K562 (cell line): ENCODE measurements at regions not wholly inside any gene's neighbourhood (a gene's known extent, or its start where the extent isn't known, plus 50 kb on each side); places are given as distances from the start of the nearest gene placed in this dataset.
"Not testable (repeated sequence)": the region's sequence is repeated elsewhere in the genome, so short reads cannot be mapped to it uniquely, and the experiment has no call there.

ENCODE experiments used
- ATAC-seq: fragments of 200-7000 bp; cut with Tn5 transposase; 3 replicates; pipeline ENCODE4 v1.9.1; 2020; ENCODE audit warnings: moderate library complexity
- BruUV-seq: library from RNA; stranded (reverse); fragments of 400-500 nt; replicated peaks from 2 replicates; lab custom pipeline; 2021; lab: Mats Ljungman, UMichigan
- CTCF ChIA-PET: fragments of 300-600 bp; formaldehyde crosslinking; extraction: SDS; loops from one replicate; lab custom pipeline; 2021; ENCODE audit warnings: low intra/inter-chr PET ratio; lab: Yijun Ruan, JAX
- POLR2A ChIA-PET: fragments of 300-600, 350-650 bp; sonication (Branson Sonifier 250); formaldehyde crosslinking; extraction: SDS; loops from one replicate; lab custom pipeline; 2021; ENCODE audit warnings: antibody characterized with exemption, inconsistent platforms; lab: Yijun Ruan, JAX
- DNase-seq, 4 experiments: peaks; one replicate each; pipeline versions ENCODE4 v3.0.0 to v3.0.0-alpha.2; 2011 to 2018; ENCODE audit warnings: low spot score in 3 of 4, mixed read lengths in 3 of 4; ENCODE audit errors: extremely low read depth in 1 of 4
- FAIRE-seq: peaks from 2 replicates; lab custom pipeline; 2011; peaks lifted over from hg19 to GRCh38; lab: Jason Lieb, UNC
- H2AFZ ChIP-seq: 2 replicates; pipeline ENCODE4 v1.6.0; 2011; ENCODE audit warnings: low read depth, low read length, control low read depth, inconsistent platforms
- H3K27ac ChIP-seq: fragments of 200-600 bp; 3 replicates; pipeline ENCODE4 v1.8.0; 2011; ENCODE audit warnings: low read depth, mild to moderate bottlenecking, control low read depth, inconsistent platforms, low read length, moderate library complexity, mixed read lengths; ENCODE audit errors: extremely low read depth
- H3K27me3 ChIP-seq, 2 experiments: fragments of 300-600 bp in 1 of 2; 2 replicates in 1 of 2; 3 replicates in 1 of 2; pipeline versions ENCODE4 v1.6.0 to v1.8.0; 2011; ENCODE audit warnings: inconsistent platforms in 2 of 2, low read length in 2 of 2, mild to moderate bottlenecking in 1 of 2, mixed read lengths in 1 of 2, moderate library complexity in 1 of 2; ENCODE audit not compliant: control insufficient read depth in 2 of 2, insufficient read depth in 2 of 2
- H3K36me3 ChIP-seq: fragments of 300-600 bp; 3 replicates; pipeline ENCODE4 v1.8.0; 2011; ENCODE audit warnings: mild to moderate bottlenecking, low read length, inconsistent platforms; ENCODE audit not compliant: control insufficient read depth, insufficient read depth
- H3K4me1 ChIP-seq, 2 experiments: fragments of 200-600 bp in 1 of 2; replicated peaks in 1 of 2; 2 replicates in 1 of 2; 3 replicates in 1 of 2; pipeline versions ENCODE4 v1.5.1 to v1.8.0; 2011; ENCODE audit warnings: inconsistent platforms in 2 of 2, low read length in 2 of 2, mild to moderate bottlenecking in 1 of 2, mixed read lengths in 1 of 2, moderate library complexity in 1 of 2; ENCODE audit not compliant: control insufficient read depth in 2 of 2, insufficient read depth in 2 of 2
- H3K4me2 ChIP-seq: 2 replicates; pipeline ENCODE4 v1.6.1; 2011; ENCODE audit warnings: low read length, control low read depth, inconsistent platforms, mixed read lengths; ENCODE audit not compliant: insufficient read depth
- H3K4me3 ChIP-seq: fragments of 200-600 bp; sonication (generic), shearing (Covaris generic); 2 replicates; pipeline ENCODE4 v1.5.1; 2016; ENCODE audit warnings: control low read depth, inconsistent platforms
- H3K79me2 ChIP-seq: fragments of 200-600 bp; 3 replicates; pipeline ENCODE4 v1.8.0; 2011; ENCODE audit warnings: low read length, inconsistent platforms; ENCODE audit not compliant: control insufficient read depth, insufficient read depth
- H3K9ac ChIP-seq, 2 experiments: 2 replicates each; pipeline versions ENCODE4 v1.6.0 to v1.6.1; 2011; ENCODE audit warnings: low read depth in 2 of 2, low read length in 2 of 2, control low read depth in 1 of 2, inconsistent platforms in 1 of 2, mild to moderate bottlenecking in 1 of 2, mixed read lengths in 1 of 2; ENCODE audit not compliant: insufficient read depth in 1 of 2
- H3K9me1 ChIP-seq: one replicate; pipeline ENCODE4 v1.6.0; 2011; ENCODE audit warnings: inconsistent platforms, mild to moderate bottlenecking, low read length, moderate library complexity; ENCODE audit not compliant: control insufficient read depth, insufficient read depth
- H3K9me3 ChIP-seq: replicated peaks from 2 replicates; pipeline ENCODE4 v1.5.1; 2011; ENCODE audit warnings: low read depth, low read length, inconsistent platforms; ENCODE audit not compliant: control insufficient read depth, insufficient read depth
- H4K20me1 ChIP-seq: replicated peaks from 2 replicates; pipeline ENCODE4 v1.6.1; 2011; ENCODE audit warnings: low read length, inconsistent platforms, mixed read lengths; ENCODE audit not compliant: control insufficient read depth, insufficient read depth
- KHSRP ChIP-seq: fragments of 450-650 bp; IDR thresholded peaks from 2 replicates; pipeline ENCODE4 v1.6.1; 2017
- PHF8 ChIP-seq: fragments of 200-600 bp; sonication (generic); IDR thresholded peaks from 2 replicates; pipeline ENCODE4 v1.6.1; 2012; ENCODE audit warnings: mixed run types, mild to moderate bottlenecking, inconsistent platforms, low read length, moderate library complexity, borderline replicate concordance
- WGBS: fragments of 100-300 bp; shearing (Covaris generic); methylation state at CpG from one replicate; pipeline ENCODE4 v1.1.6; 2016; ENCODE audit warnings: low coverage, mixed read lengths; ENCODE audit not compliant: insufficient coverage; ENCODE audit errors: missing lambda C conversion rate; 5-methylcytosine and 5-hydroxymethylcytosine counted together
- in situ Hi-C: fragments of 300-500 bp; cut with MboI; formaldehyde crosslinking; loops from 4 replicates; pipeline ENCODE4 v1.15.0; 2018; ENCODE audit warnings: inconsistent platforms, mixed read lengths
- intact Hi-C: fragments of 100-400 bp; cut with micrococcal nuclease; formaldehyde crosslinking; loops from 2 replicates; pipeline ENCODE4 v1.14.2; 2022

DNA sequence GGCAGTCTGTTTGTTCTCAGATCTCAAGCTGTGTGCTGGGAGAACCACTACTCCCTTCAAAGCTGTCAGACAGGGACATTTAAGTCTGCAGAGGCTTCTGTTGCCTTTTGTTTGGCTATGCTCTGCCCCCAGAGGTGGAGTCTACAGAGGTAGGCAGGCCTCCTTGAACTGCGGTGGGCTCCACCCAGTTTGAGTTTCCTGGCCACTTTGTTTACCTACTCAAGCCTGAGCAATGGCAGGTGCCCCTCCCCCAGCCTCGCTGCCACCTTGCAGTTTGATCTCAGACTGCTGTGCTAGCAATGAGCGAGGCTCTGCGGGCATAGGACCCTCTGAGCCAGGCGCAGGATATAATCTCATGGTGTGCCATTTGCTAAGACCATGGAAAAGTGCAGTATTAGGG is 138.3 kb downstream of the TPBG start:
- in situ Hi-C loops, H3K36me3 ChIP-seq, H3K9me3 ChIP-seq, BruUV-seq, H3K79me2 ChIP-seq, H3K4me2 ChIP-seq, H3K9me1 ChIP-seq, H3K9ac ChIP-seq, H3K4me1 ChIP-seq, ATAC-seq, H4K20me1 ChIP-seq, CTCF ChIA-PET, H3K27me3 ChIP-seq, H2AFZ ChIP-seq, H3K4me3 ChIP-seq, intact Hi-C loops, DNase-seq, FAIRE-seq, H3K27ac ChIP-seq: not testable (repeated sequence)
- POLR2A ChIA-PET: interaction anchor here (0.6 kb wide), 1 partner anchor 617 kb away, joined by 3 read pairs; no protein-coding TSS in a partner anchor
- 0% methylated on average over 5 of the region's 5 CpGs for WGBS

DNA sequence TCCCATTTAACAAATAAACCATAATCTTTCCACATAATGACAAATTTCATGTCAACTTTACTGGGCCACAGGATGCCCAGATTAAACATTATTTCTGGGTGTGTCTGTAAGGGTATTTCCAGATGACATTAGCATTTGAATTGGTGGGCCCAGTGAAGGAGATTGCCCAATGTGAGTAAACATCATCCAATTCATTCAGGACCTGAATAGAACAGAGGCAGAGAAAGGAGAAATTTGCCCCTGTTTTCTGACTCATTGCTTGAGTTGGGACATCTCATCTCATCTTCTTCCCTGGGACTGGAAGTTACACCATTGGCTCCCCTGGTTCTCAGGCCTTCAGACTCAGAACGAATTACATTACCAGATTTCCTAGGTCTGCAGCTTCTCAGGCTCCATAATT is 142.9 kb downstream of the TPBG start:
- Histone ChIP-seq H3K79me2 (no peaks in the 10 kb centered on the region), H3K4me1 (no peaks in the 10 kb centered on the region), H3K36me3 (no peaks in the 10 kb centered on the region), H3K27ac (no peak overlapping the region), H2AFZ (no peak overlapping the region), H3K9me3 (no peaks in the 10 kb centered on the region), H4K20me1 (no peaks in the 10 kb centered on the region), H3K9ac (no peak overlapping the region), H3K4me2 (no peak overlapping the region), H3K9me1 (no peaks in the 10 kb centered on the region), H3K4me3 (no peak overlapping the region), H3K27me3 (no peaks in the 10 kb centered on the region)
- 0% methylated on average over 1 of the region's 1 CpG for WGBS
- in situ Hi-C loops: no loop called here
- DNase-seq (no peak), FAIRE-seq (no peak), ATAC-seq (no peak)
- TF ChIP-seq KHSRP: no peak
- no peak for TF ChIP-seq PHF8
- intact Hi-C loops: no loop called here
- ChIA-PET CTCF (no interaction called here), POLR2A (no interaction called here)
- no TSS peak for BruUV-seq
